Keratinocyte (primary cell): ENCODE measurements at regions not wholly inside any gene's neighbourhood (a gene's known extent, or its start where the extent isn't known, plus 50 kb on each side); places are given as distances from the start of the nearest gene placed in this dataset.
A peak's percentile ranks its signal among the peaks of the same experiment; 100 is the strongest.

Source experiments
- DNase-seq: peaks from one replicate; pipeline ENCODE4 v3.0.0-alpha.2; 2011; ENCODE audit warnings: low read depth, missing footprints, low spot score
- FAIRE-seq: peaks from 2 replicates; lab custom pipeline; 2011; peaks lifted over from hg19 to GRCh38; lab: Jason Lieb, UNC
- H2AFZ ChIP-seq: 2 replicates; pipeline ENCODE4 v1.6.0; 2012; ENCODE audit warnings: low read length, control low read depth, inconsistent platforms; ENCODE audit not compliant: control insufficient read depth
- H3K27ac ChIP-seq: 2 replicates; pipeline ENCODE4 v1.5.1; 2011; ENCODE audit warnings: low read length; ENCODE audit not compliant: control insufficient read depth, insufficient read depth
- H3K27me3 ChIP-seq: 3 replicates; pipeline ENCODE4 v1.6.0; 2011; ENCODE audit warnings: low read length; ENCODE audit not compliant: control insufficient read depth, insufficient read depth; ENCODE audit errors: extremely low read depth
- H3K36me3 ChIP-seq, 2 experiments: 2 replicates in 1 of 2; 3 replicates in 1 of 2; pipeline ENCODE4 v1.5.1; 2011; ENCODE audit warnings: low read length in 2 of 2, mild to moderate bottlenecking in 1 of 2; ENCODE audit not compliant: control insufficient read depth in 2 of 2, insufficient read depth in 2 of 2; ENCODE audit errors: extremely low read depth in 1 of 2
- H3K4me1 ChIP-seq: 3 replicates; pipeline ENCODE4 v1.5.1; 2011; ENCODE audit warnings: low read length; ENCODE audit not compliant: control insufficient read depth, insufficient read depth; ENCODE audit errors: extremely low read depth
- H3K4me2 ChIP-seq: 3 replicates; pipeline ENCODE4 v1.6.0; 2011; ENCODE audit warnings: low read depth, low read length; ENCODE audit not compliant: control insufficient read depth, insufficient read depth; ENCODE audit errors: extremely low read depth
- H3K4me3 ChIP-seq, 3 experiments: fragments of 200-600 bp in 1 of 3; sonication (generic) in 1 of 3; 2 replicates in 2 of 3; 3 replicates in 1 of 3; pipeline ENCODE4 v1.5.1; 2011 to 2016; ENCODE audit warnings: low read length in 3 of 3, mild to moderate bottlenecking in 3 of 3, control low read depth in 2 of 3, inconsistent platforms in 1 of 3, low read depth in 1 of 3, mixed read lengths in 1 of 3, mixed run types in 1 of 3, moderate library complexity in 1 of 3; ENCODE audit not compliant: control insufficient read depth in 2 of 3, insufficient read depth in 2 of 3; ENCODE audit errors: extremely low read depth in 1 of 3
- H3K79me2 ChIP-seq: 2 replicates; pipeline ENCODE4 v1.6.0; 2012; ENCODE audit warnings: low read length; ENCODE audit not compliant: control insufficient read depth, insufficient read depth
- H3K9ac ChIP-seq: 3 replicates; pipeline ENCODE4 v1.6.0; 2011; ENCODE audit warnings: low read length; ENCODE audit not compliant: control insufficient read depth, insufficient read depth; ENCODE audit errors: extremely low read depth
- H3K9me1 ChIP-seq: 3 replicates; pipeline ENCODE4 v1.6.0; 2011; ENCODE audit warnings: low read length; ENCODE audit not compliant: control insufficient read depth, insufficient read depth; ENCODE audit errors: extremely low read depth
- H3K9me3 ChIP-seq: 2 replicates; pipeline ENCODE4 v1.5.1; 2012; ENCODE audit warnings: low read depth, low read length; ENCODE audit not compliant: control insufficient read depth
- H4K20me1 ChIP-seq: 3 replicates; pipeline ENCODE4 v1.6.0; 2011; ENCODE audit warnings: low read length; ENCODE audit not compliant: control insufficient read depth, insufficient read depth; ENCODE audit errors: extremely low read depth
- CTCF ChIP-seq, 3 experiments: IDR thresholded peaks in 1 of 3; conservative IDR thresholded peaks in 1 of 3; optimal IDR thresholded peaks in 1 of 3; 2 replicates in 2 of 3; 3 replicates in 1 of 3; pipeline versions ENCODE3 to v1.5.1; 2011; ENCODE audit warnings: low read length in 3 of 3, mild to moderate bottlenecking in 3 of 3, moderate library complexity in 2 of 3, control low read depth in 1 of 3, inconsistent platforms in 1 of 3; ENCODE audit not compliant: insufficient read depth in 2 of 3; ENCODE audit errors: extremely low read depth in 1 of 3
- EZH2 ChIP-seq: IDR thresholded peaks from one replicate; pipeline ENCODE4 v1.6.1; 2012; ENCODE audit warnings: inconsistent platforms, mild to moderate bottlenecking, low read length, moderate library complexity
- dilution Hi-C: fragments of 300-500 bp; cut with MboI; formaldehyde crosslinking; loops from one replicate; pipeline ENCODE4 v1.7.0; 2020; ENCODE audit warnings: low sequenced_read_pairs; ENCODE audit not compliant: extremely low pct_ligation_motif_present

GRCh38 chr12:85441025-85441424, 161.0 kb downstream of the ALX1 start:
- no peak overlapping the region for H3K9ac ChIP-seq
- dilution Hi-C loops: no loop called here
- DNase-seq (no peak), FAIRE-seq (no peak)
- no peak overlapping the region for H2AFZ ChIP-seq
- no peak for TF ChIP-seq CTCF (optimal IDR thresholded peaks at IDR 0.05 in 1 of 3, IDR thresholded peaks at IDR 0.05 in 1 of 3, conservative IDR thresholded peaks at IDR 0.05 in 1 of 3; ENCODE audit: extremely low read depth in 1 of 3, insufficient read depth in 2 of 3, low read length in 3 of 3)
- TF ChIP-seq EZH2: no peak
- H4K20me1 ChIP-seq: no peaks in the 10 kb centered on the region
- H3K36me3 ChIP-seq: no peaks in the 10 kb centered on the region
- H3K4me2 ChIP-seq: no peak overlapping the region
- H3K9me1 ChIP-seq: no peaks in the 10 kb centered on the region
- peaks cover 4% of the 10 kb centered on the region for H3K27me3 ChIP-seq
- no peak overlapping the region for H3K4me3 ChIP-seq
- no peak overlapping the region for H3K27ac ChIP-seq
- no peaks in the 10 kb centered on the region for H3K79me2 ChIP-seq
- no peaks in the 10 kb centered on the region for H3K4me1 ChIP-seq
- H3K9me3 ChIP-seq: no peaks in the 10 kb centered on the region

GRCh38 chr12:85441741-85442140, 161.7 kb downstream of the ALX1 start:
- Histone ChIP-seq H3K4me2 (no peak overlapping the region), H3K9ac (no peak overlapping the region), H2AFZ (no peak overlapping the region), H3K27ac (no peak overlapping the region), H3K4me3 (no peak overlapping the region), H3K4me1 (no peaks in the 10 kb centered on the region), H3K9me3 (no peaks in the 10 kb centered on the region), H3K79me2 (no peaks in the 10 kb centered on the region), H3K27me3 (peaks cover 4% of the 10 kb centered on the region), H3K9me1 (no peaks in the 10 kb centered on the region), H4K20me1 (no peaks in the 10 kb centered on the region), H3K36me3 (no peaks in the 10 kb centered on the region)
- TF ChIP-seq EZH2 (no peak), CTCF (optimal IDR thresholded peaks at IDR 0.05 in 1 of 3, IDR thresholded peaks at IDR 0.05 in 1 of 3, conservative IDR thresholded peaks at IDR 0.05 in 1 of 3; ENCODE audit: extremely low read depth in 1 of 3, insufficient read depth in 2 of 3, low read length in 3 of 3) (peak in 1 of 3 experiments; percentile 19)
- dilution Hi-C loops: no loop called here
- no peak for DNase-seq
- no peak for FAIRE-seq
